HG02973 (cell line): ENCODE measurements at regions not wholly inside any gene's neighbourhood (a gene's known extent, or its start where the extent isn't known, plus 50 kb on each side); places are given as distances from the start of the nearest gene placed in this dataset.
A peak's percentile ranks its signal among the peaks of the same experiment; 100 is the strongest.
"Not testable (repeated sequence)": the region's sequence is repeated elsewhere in the genome, so short reads cannot be mapped to it uniquely, and the experiment has no call there.

Source experiments
- ATAC-seq: cut with Tn5 transposase; IDR thresholded peaks from one replicate; pipeline ENCODE4 v1.9.1; 2021; ENCODE audit warnings: moderate library complexity; ENCODE audit not compliant: unreplicated experiment

- ATAC-seq, result not testable (repeated sequence)
Observed at GRCh38 chr9:42370172-42370571, 186.7 kb downstream of the SPATA31A6 start.

DNA sequence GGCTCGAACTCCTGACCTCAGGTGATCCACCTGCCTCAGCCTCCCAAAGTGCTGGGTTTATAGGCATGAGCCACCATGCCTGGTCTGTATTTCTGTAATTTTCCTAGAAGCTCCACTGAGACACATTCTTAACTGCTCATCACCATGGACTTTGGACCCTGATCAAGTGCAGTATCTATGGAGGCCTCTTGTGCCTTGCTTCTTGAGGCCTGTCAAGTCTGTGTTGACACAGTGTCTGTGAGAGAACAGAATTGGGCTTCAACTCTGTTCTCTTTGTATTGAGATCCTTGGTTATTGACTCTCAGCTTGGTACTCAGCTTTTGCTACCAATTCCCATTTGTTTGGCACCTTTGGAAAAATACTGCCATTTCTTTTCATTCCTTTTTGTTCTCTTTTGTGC is 188.0 kb downstream of the SPATA31A6 start:
- not testable (repeated sequence) for ATAC-seq

DNA sequence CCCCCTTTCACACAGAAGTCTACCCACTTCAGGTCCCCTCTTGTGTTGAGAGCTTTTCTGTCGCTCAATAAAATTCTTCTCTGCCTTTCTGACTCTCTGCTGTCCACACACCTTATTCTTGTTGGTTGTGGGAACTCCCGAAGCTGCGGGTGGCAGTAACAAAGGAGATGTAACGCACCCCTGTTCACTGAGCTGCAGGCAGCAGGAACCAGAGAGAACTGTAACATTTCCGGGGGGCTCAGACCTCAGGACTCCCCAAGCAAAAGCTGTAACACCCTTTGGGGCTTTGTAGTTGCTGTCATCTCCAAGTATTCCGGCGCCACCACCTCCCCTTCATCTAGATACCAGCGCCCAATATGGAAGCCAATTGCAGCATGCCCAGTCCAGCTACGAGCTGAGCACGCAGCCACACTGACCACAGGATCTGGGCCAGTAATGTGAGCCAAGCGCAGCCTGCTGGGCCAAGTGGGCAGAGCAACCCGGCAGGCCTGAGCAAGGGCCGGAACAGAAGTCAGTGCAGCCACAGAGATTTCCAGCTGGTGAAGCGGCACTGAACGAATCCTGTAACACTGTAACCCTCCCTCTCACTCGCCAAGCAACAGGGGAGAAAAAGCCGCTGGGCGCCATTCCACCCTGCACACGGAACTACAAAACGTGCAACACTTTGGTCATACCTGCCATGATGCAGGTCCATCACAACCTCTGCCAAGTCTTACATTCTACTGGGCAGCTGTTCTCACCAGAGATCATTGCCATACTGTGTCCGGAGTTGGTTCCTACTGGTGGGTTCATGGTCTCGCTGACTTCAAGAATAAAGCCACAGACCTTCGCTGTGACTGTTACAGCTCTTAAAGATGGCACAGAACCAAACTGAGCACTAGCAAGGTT is 194.3 kb downstream of the SPATA31A6 start:
- ATAC-seq, result not testable (repeated sequence)

DNA sequence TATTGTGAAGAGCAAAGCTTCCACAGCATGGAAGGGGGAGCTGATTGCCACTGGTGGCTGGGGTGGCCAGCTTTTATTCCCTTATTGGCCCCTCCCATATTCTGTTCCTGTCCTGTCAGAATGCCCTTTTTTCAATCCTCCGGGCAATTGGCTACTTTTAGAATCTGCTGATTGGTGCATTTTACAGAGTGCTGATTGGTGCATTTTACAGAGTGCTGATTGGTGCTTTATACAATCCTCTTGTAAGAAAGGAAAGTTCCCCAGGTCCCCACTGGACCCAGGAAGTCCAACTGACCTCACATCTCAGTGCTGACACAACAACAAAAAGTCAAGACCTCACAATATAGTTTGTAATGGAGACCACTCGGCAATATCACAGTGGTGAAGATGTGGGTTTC is 195.0 kb downstream of the SPATA31A6 start:
- no peak for ATAC-seq

DNA sequence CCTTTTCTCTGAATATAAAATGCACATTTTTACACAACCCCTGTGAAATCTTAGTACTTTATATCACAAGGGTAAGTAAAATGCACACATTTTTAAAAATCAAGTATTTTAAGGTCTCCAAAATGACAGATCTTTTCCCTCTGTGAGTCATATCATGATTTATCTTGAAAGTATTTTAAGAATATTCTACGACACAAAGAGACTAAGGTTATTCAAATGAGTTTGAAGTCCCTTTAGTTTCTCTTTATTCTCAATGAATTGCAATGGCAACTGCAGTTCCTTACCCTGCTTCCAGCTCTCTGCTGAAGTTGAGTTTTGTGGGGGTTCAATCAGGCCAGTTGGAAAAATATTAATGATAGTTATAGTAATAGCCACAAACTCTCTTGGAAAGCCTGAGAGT is 196.1 kb downstream of the SPATA31A6 start:
- not testable (repeated sequence) for ATAC-seq

DNA sequence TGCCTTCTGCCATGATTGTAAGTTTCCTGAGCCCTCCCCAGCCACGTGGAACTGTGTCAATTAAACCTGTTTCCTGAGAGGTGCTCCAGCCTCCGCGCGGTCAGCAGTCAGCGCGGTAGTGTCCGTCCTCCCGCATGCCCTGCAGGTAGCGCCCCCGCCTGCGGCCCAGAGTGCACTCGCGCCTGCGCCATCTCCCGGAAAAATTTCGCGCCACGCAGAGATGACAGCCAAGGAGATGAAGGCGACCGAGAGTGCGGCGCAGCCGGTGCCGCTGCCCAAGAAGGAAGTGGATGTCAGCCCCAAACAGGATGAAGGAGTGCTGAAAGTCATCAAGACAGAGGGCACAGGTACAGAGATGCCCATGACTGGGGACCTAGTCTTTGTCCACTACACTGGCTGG is 201.1 kb downstream of the SPATA31A6 start:
- not testable (repeated sequence) for ATAC-seq

- ATAC-seq, result not testable (repeated sequence)
Observed at GRCh38 chr9:42385574-42386120, 202.2 kb downstream of the SPATA31A6 start.

GRCh38 chr9:42386477-42386876 is 203.0 kb downstream of the SPATA31A6 start:
- ATAC-seq, result no peak

GRCh38 chr9:42388146-42388690 is 204.8 kb downstream of the SPATA31A6 start:
- no peak for ATAC-seq

- no peak for ATAC-seq
Observed at GRCh38 chr9:42388846-42389245, 205.4 kb downstream of the SPATA31A6 start.

DNA sequence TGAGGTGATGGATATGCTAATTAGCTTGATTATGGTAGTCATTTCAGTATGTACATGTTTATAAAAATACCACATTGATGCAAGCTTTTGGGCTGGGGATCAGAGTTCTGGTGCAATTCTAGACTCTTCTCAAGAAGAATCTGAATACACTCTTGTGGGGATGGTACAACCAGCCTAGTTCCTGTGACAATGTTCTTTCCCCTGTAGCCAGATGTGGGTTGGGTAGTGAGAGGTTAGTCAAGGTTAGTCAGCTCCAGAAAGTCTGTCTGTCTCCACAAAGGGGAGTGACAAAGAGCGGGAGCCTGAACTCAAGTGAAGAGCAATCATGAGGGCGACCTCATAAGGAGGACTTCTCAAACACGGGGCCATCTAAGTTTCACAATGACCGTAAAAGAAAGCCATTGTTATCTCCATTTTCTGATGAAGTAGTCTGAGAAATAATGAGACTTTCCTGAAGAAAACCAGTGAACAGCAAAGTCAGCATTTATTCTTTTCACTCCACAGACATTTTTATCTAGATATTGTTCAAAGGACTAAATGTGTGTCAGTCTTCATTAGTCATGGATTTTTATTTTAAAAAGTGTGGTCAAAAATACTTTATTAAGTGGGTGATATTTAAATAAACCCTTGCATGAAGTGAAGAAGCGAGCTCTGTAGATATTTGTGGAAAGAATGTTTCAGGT is 209.5 kb downstream of the SPATA31A6 start:
- peak; percentile 41 for ATAC-seq

DNA sequence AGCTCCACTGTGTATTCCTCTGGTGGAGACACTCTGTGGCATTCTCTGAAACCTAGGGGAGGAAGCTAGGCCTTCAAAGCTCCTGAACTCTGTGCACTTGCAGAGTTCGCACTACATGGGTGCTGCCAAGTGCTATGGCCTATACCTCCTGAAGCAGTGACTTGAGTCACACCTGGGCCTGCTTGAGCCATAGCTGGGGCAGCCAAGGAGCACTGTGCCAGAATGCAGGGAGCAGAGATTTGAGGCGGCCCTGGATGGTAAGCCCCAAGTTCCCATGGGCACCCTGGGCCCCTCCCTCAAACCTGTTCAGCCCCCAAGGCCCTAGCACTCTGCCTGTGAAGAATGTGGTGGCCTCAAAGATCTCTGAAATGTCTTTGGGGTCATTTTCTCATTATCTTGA is 212.9 kb downstream of the SPATA31A6 start:
- ATAC-seq, result no peak

- ATAC-seq, result not testable (repeated sequence)
Observed at GRCh38 chr9:42397336-42397735, 213.9 kb downstream of the SPATA31A6 start.

DNA sequence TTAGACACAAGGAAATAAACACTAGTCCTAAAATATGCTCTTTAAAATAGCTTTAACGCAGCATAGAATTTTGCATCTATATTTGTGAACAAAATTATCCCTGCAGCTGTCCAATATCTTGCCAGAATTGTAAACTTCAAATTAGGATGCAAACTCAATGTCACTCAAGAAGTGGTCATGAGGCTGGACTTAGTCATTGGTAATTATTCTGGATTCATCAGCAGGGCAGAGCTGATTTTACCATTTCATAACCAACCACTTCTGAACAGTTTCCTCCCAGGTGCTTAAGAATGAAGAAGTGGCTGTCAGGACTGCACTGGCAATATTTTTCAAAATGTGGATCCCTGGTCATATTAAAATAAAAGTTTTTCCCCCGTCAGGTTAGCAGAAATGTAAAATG is 219.5 kb downstream of the SPATA31A6 start:
- ATAC-seq, result not testable (repeated sequence)

DNA sequence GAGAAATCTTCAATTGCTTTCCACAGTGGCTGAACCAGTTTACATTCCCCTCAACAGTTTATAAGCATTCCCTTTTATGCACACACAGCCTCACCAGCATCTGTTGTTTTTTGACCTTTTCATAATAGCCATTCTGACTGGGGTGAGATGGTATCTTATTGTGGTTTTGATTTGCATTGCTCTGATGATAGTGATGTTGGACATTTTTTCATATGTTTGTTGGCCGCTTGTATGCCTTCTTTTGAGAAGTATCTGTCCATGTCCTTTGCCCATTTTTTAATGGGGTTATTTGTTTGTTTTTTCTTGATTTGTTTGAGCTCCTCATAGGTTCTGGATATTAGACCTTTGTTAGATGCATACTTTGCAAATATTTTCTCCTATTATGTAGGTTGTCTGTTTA is 226.1 kb downstream of the SPATA31A6 start:
- ATAC-seq, result not testable (repeated sequence)

DNA sequence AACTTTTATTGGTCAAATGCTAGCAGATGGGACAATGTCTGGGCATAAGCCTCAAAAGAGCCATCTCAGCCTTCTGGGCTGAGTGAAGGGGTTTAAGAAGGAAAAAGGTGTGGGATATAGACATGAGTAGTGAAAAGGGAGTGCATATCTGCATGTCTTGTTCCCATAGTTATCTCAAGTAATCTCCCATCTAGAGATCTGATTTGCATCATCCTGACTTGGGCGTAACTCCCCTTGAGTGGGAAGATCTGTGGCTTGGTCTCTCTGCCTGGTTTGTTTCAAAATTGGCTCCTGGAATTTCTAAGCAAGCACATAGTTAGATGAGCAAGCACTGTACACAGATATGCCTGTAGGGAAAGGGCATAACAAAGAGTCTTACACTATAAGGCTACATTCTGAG is 228.9 kb downstream of the SPATA31A6 start:
- not testable (repeated sequence) for ATAC-seq

DNA sequence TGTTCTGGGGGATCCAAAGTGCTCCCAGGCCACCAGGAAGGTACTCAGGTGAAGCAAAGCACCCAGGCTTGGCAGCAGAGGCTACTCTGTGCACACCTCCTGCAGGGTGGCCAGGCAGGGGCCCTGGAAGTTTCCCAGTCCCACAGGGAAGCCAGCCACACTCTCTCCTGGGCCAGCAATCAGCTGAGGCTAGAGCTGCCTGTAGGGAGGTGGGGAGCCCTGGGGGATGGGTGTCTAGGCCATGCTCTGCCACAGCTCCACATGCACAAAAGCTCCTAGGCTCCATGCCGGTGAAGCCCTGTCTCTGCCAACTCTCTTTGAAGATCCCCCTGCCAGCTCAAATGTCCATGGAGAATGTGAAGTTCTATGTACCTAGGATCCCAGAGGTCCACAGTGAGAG is 231.4 kb downstream of the SPATA31A6 start:
- ATAC-seq, result not testable (repeated sequence)

DNA sequence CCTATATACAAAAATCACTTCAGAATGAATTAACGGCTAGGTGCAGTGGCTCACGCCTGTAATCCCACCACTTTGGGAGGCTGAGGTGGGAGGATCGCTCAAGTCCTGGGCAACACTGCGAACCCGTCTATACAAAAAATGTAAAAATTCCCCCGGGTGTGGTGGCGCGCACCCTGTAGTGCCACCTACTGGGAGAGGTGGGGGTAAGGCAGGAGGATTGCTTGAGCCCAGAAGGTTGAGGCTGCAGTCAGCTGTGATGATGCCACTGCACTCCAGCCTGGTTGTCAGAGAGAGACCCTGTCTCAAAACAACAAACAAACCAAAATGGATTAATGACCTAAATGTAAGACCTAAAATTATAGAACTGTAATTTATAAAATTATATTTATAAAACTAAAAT is 236.2 kb downstream of the SPATA31A6 start:
- not testable (repeated sequence) for ATAC-seq

- ATAC-seq, result peak; percentile 84
Observed at GRCh38 chr9:42420324-42420723, 236.9 kb downstream of the SPATA31A6 start.

- ATAC-seq, result not testable (repeated sequence)
Observed at GRCh38 chr9:42421630-42422029, 238.2 kb downstream of the SPATA31A6 start.
